A549 (cell line): ENCODE measurements at regions not wholly inside any gene's neighbourhood (a gene's known extent, or its start where the extent isn't known, plus 50 kb on each side); places are given as distances from the start of the nearest gene placed in this dataset.

ENCODE experiments used
- EP300 ChIP-seq, 2 experiments: fragments of >200 bp; sonication (Bioruptor Twin); formaldehyde crosslinking; IDR thresholded peaks; 2 replicates in 1 of 2; 3 replicates in 1 of 2; pipeline ENCODE4 v1.6.1; 2016 to 2017
- KDM1A ChIP-seq: fragments of 200-600 bp; sonication (generic); IDR thresholded peaks from 2 replicates; pipeline ENCODE4 v1.6.1; 2016; ENCODE audit warnings: low read depth, mild to moderate bottlenecking
- MYC ChIP-seq: IDR thresholded peaks from 2 replicates; pipeline ENCODE4 v1.6.1; 2012; ENCODE audit warnings: mild to moderate bottlenecking, inconsistent platforms, low read length, improper control_type of control experiment, borderline replicate concordance
- POLR2A ChIP-seq: IDR thresholded peaks from 2 replicates; pipeline ENCODE4 v1.6.1; 2012; ENCODE audit warnings: mild to moderate bottlenecking, low read length
- RFX5 ChIP-seq: fragments of 450-650 bp; IDR thresholded peaks from 2 replicates; pipeline ENCODE4 v1.7.1; 2014; ENCODE audit warnings: antibody characterized with exemption, mild to moderate bottlenecking, moderate library complexity
- SMC3 ChIP-seq: fragments of >200 bp; sonication (Bioruptor Twin); formaldehyde crosslinking; IDR thresholded peaks from 3 replicates; pipeline ENCODE4 v1.6.1; 2018; ENCODE audit warnings: inconsistent platforms
- TF ChIP-seq, protein P1 (sequence below): fragments of >200 bp; sonication (Bioruptor Twin); formaldehyde crosslinking; IDR thresholded peaks from 3 replicates; pipeline ENCODE4 v1.5.1; 2016
- TF ChIP-seq, protein P2 (sequence below): IDR thresholded peaks from 2 replicates; pipeline ENCODE4 v1.6.1; 2012

DNA sequence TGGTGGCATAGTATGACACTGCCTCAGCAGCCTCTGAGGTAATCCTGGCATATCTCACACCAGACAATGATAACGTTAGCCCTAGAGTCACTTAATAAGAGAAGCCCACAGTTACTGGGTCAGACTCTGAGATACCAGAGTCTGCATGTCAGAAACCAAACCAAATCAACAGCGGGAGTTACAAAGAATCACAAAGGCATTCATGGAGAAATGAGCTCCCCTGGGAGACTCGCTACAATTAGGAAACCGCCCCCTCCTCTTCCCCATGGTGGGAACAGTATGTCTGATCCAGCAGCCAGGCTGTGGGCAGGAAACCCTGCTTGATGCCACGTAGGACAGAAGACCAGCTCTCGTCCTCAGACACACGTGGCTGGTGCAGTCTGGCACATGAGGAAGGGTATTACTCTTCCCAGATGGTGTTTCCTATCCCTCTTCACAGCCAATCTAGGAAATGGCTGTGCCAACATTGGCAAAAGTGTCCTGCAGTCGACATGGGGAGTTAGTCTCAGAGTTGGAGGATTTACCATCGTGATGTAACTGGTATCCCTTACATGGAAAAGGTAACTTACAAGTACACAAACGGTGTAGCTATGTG, 485.4 kb downstream of the ZNF608 start:
- TF ChIP-seq KDM1A: no peak
- no peak for TF ChIP-seq RFX5
- no peak for TF ChIP-seq MYC
- TF ChIP-seq EP300 (IDR thresholded peaks at IDR 0.05): no peak
- TF ChIP-seq, protein P1, sequence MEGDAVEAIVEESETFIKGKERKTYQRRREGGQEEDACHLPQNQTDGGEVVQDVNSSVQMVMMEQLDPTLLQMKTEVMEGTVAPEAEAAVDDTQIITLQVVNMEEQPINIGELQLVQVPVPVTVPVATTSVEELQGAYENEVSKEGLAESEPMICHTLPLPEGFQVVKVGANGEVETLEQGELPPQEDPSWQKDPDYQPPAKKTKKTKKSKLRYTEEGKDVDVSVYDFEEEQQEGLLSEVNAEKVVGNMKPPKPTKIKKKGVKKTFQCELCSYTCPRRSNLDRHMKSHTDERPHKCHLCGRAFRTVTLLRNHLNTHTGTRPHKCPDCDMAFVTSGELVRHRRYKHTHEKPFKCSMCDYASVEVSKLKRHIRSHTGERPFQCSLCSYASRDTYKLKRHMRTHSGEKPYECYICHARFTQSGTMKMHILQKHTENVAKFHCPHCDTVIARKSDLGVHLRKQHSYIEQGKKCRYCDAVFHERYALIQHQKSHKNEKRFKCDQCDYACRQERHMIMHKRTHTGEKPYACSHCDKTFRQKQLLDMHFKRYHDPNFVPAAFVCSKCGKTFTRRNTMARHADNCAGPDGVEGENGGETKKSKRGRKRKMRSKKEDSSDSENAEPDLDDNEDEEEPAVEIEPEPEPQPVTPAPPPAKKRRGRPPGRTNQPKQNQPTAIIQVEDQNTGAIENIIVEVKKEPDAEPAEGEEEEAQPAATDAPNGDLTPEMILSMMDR: no peak
- TF ChIP-seq POLR2A: no peak
- TF ChIP-seq, protein P2, sequence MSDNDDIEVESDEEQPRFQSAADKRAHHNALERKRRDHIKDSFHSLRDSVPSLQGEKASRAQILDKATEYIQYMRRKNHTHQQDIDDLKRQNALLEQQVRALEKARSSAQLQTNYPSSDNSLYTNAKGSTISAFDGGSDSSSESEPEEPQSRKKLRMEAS: no peak
- no peak for TF ChIP-seq SMC3
